ENCODE measurements at regions not wholly inside any gene's neighbourhood (a gene's known extent, or its start where the extent isn't known, plus 50 kb on each side); places are given as distances from the start of the nearest gene placed in this dataset.
"Not testable (repeated sequence)": the region's sequence is repeated elsewhere in the genome, so short reads cannot be mapped to it uniquely, and the experiment has no call there.

- Histone ChIP-seq H3K4me3 (ENCODE audit: low read depth in 1 of 2, low read length in 2 of 2) (no peak overlapping the region), H3K4me1 (ENCODE audit: insufficient read depth, low read length) (no peaks in the 10 kb centered on the region), H3K27me3 (ENCODE audit: control insufficient read depth in 1 of 2, insufficient read depth in 2 of 2, low read length in 2 of 2) (no peaks in the 10 kb centered on the region), H3K9me3 (ENCODE audit: low read length) (no peaks in the 10 kb centered on the region), H3K9ac (ENCODE audit: low read length) (no peak overlapping the region), H3K27ac (ENCODE audit: low read depth, low read length) (no peak overlapping the region), H3K36me3 (ENCODE audit: insufficient read depth, low read length) (no peaks in the 10 kb centered on the region)
Observed at GRCh38 chr2:193228276-193228675, 1033.5 kb upstream of the TMEFF2 start.

DNA sequence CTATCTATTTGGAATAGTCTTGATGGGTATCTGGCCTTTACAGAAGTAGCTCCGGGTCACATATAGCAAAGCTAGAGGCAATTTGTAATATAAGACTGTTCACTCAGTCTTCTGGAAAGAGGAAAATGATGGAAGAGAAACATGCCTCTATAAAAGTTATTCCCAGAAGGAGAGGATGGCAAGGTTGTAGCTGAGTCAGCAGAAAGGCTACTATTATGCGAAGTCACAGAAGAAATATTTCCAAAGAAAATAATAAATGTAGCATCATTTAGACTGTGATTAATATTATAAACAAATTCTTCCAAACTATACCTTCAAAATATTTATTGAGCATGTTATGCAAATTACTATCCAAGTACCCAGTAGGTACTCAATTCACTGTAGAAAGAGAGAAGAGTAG, 1027.7 kb upstream of the TMEFF2 start:
- no peaks in the 10 kb centered on the region for H3K9me3 ChIP-seq (ENCODE audit: low read length)
- no peak overlapping the region for H3K27ac ChIP-seq (ENCODE audit: low read depth, low read length)
- no peak overlapping the region for H3K9ac ChIP-seq (ENCODE audit: low read length)
- H3K36me3 ChIP-seq (ENCODE audit: insufficient read depth, low read length) = no peaks in the 10 kb centered on the region
- no peaks in the 10 kb centered on the region for H3K27me3 ChIP-seq (ENCODE audit: control insufficient read depth in 1 of 2, insufficient read depth in 2 of 2, low read length in 2 of 2)
- H3K4me3 ChIP-seq (ENCODE audit: low read depth in 1 of 2, low read length in 2 of 2) = no peak overlapping the region
- H3K4me1 ChIP-seq (ENCODE audit: insufficient read depth, low read length) = no peaks in the 10 kb centered on the region

DNA sequence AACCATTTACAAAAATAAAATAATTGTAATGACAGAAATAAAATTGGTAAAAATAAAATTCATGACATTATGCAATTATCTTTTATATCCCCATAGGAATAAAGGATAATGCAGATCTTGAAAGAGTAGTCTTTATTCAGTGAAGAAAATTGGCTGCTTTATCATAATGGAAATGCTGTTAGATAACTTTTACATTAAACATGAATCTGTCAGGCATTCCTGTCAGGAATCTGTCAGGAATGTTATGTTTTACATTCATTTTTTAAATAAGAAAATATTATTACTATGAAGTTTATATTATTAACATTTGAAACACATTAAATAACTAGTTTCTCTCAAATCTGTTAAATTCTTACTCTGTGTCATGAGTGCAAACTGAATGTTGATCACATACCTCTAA, 1024.7 kb upstream of the TMEFF2 start:
- no peaks in the 10 kb centered on the region for H3K4me1 ChIP-seq (ENCODE audit: insufficient read depth, low read length)

DNA sequence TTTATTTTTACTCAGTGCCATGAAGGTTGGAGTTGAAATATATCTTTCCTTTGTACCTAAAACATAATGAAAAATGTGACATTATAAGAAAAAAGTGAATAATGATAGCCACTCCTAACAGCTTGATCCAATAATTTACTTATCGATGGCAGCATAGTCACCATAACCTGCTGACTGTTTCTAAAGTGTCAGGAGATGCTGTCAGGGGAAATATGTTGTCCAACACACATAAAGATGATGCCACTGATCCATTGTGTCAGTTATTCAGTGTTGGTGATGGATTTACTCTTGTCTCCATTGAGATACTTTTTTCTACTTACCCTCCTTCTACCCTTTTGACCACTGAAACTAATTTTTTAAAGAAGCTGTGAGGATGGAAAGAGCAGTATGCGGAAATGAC, 1006.9 kb upstream of the TMEFF2 start:
- Histone ChIP-seq H3K9me3 (ENCODE audit: low read length) (no peaks in the 10 kb centered on the region), H3K27ac (ENCODE audit: low read depth, low read length) (no peak overlapping the region), H3K27me3 (ENCODE audit: control insufficient read depth in 1 of 2, insufficient read depth in 2 of 2, low read length in 2 of 2) (no peaks in the 10 kb centered on the region)

More for the DNA sequence above, 1024.7 kb upstream of the TMEFF2 start:
- H3K36me3 ChIP-seq (ENCODE audit: insufficient read depth, low read length) = no peaks in the 10 kb centered on the region
- H3K27me3 ChIP-seq (ENCODE audit: control insufficient read depth in 1 of 2, insufficient read depth in 2 of 2, low read length in 2 of 2) = no peaks in the 10 kb centered on the region
- no peaks in the 10 kb centered on the region for H3K9me3 ChIP-seq (ENCODE audit: low read length)
- H3K4me3 ChIP-seq (ENCODE audit: low read depth in 1 of 2, low read length in 2 of 2) = no peak overlapping the region
- H3K27ac ChIP-seq (ENCODE audit: low read depth, low read length) = no peak overlapping the region
- no peak overlapping the region for H3K9ac ChIP-seq (ENCODE audit: low read length)

GRCh38 chr2:193199322-193199721, 1004.6 kb upstream of the TMEFF2 start:
- no peaks in the 10 kb centered on the region for H3K4me1 ChIP-seq (ENCODE audit: insufficient read depth, low read length)

More for the DNA sequence above, 1006.9 kb upstream of the TMEFF2 start:
- no peaks in the 10 kb centered on the region for H3K4me1 ChIP-seq (ENCODE audit: insufficient read depth, low read length)
- no peak overlapping the region for H3K9ac ChIP-seq (ENCODE audit: low read length)
- H3K36me3 ChIP-seq (ENCODE audit: insufficient read depth, low read length) = no peaks in the 10 kb centered on the region
- H3K4me3 ChIP-seq (ENCODE audit: low read depth in 1 of 2, low read length in 2 of 2) = no peak overlapping the region

GRCh38 chr2:193187816-193188215, 993.1 kb upstream of the TMEFF2 start:
- Histone ChIP-seq H3K36me3 (ENCODE audit: insufficient read depth, low read length) (no peaks in the 10 kb centered on the region), H3K9ac (ENCODE audit: low read length) (no peak overlapping the region), H3K27ac (ENCODE audit: low read depth, low read length) (no peak overlapping the region), H3K9me3 (ENCODE audit: low read length) (no peaks in the 10 kb centered on the region), H3K27me3 (ENCODE audit: control insufficient read depth in 1 of 2, insufficient read depth in 2 of 2, low read length in 2 of 2) (no peaks in the 10 kb centered on the region), H3K4me3 (ENCODE audit: low read depth in 1 of 2, low read length in 2 of 2) (no peak overlapping the region), H3K4me1 (ENCODE audit: insufficient read depth, low read length) (peaks cover 7% of the 10 kb centered on the region)

More at GRCh38 chr2:193199322-193199721, 1004.6 kb upstream of the TMEFF2 start:
- Histone ChIP-seq H3K9ac (ENCODE audit: low read length) (no peak overlapping the region), H3K4me3 (ENCODE audit: low read depth in 1 of 2, low read length in 2 of 2) (no peak overlapping the region), H3K36me3 (ENCODE audit: insufficient read depth, low read length) (no peaks in the 10 kb centered on the region), H3K27me3 (ENCODE audit: control insufficient read depth in 1 of 2, insufficient read depth in 2 of 2, low read length in 2 of 2) (no peaks in the 10 kb centered on the region), H3K9me3 (ENCODE audit: low read length) (no peaks in the 10 kb centered on the region), H3K27ac (ENCODE audit: low read depth, low read length) (no peak overlapping the region)

DNA sequence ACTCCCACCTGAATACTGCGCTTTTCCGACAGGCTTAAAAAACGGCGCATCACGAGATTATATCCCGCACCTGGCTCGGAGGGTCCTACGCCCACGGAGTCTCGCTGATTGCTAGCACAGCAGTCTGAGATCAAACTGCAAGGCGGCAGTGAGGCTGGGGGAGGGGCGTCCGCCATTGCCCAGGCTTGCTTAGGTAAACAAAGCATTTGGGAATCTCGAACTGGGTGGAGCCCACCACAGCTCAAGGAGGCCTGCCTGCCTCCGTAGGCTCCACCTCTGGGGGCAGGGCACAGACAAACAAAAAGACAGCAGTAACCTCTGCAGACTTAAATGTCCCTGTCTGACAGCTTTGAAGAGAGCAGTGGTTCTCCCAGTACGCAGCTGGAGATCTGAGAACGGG, 976.2 kb upstream of the TMEFF2 start:
- not testable (repeated sequence) for H3K36me3 ChIP-seq (ENCODE audit: insufficient read depth, low read length); H3K9me3 ChIP-seq (ENCODE audit: low read length); H3K27me3 ChIP-seq (ENCODE audit: control insufficient read depth in 1 of 2, insufficient read depth in 2 of 2, low read length in 2 of 2); H3K9ac ChIP-seq (ENCODE audit: low read length); H3K27ac ChIP-seq (ENCODE audit: low read depth, low read length); H3K4me3 ChIP-seq (ENCODE audit: low read depth in 1 of 2, low read length in 2 of 2); H3K4me1 ChIP-seq (ENCODE audit: insufficient read depth, low read length)

- Histone ChIP-seq H3K4me3 (ENCODE audit: low read depth in 1 of 2, low read length in 2 of 2) (no peak overlapping the region), H3K9me3 (ENCODE audit: low read length) (no peaks in the 10 kb centered on the region), H3K27ac (ENCODE audit: low read depth, low read length) (no peak overlapping the region), H3K36me3 (ENCODE audit: insufficient read depth, low read length) (no peaks in the 10 kb centered on the region), H3K27me3 (ENCODE audit: control insufficient read depth in 1 of 2, insufficient read depth in 2 of 2, low read length in 2 of 2) (no peaks in the 10 kb centered on the region), H3K9ac (ENCODE audit: low read length) (no peak overlapping the region), H3K4me1 (ENCODE audit: insufficient read depth, low read length) (no peaks in the 10 kb centered on the region)
Observed at GRCh38 chr2:193156480-193156879, 961.7 kb upstream of the TMEFF2 start.

DNA sequence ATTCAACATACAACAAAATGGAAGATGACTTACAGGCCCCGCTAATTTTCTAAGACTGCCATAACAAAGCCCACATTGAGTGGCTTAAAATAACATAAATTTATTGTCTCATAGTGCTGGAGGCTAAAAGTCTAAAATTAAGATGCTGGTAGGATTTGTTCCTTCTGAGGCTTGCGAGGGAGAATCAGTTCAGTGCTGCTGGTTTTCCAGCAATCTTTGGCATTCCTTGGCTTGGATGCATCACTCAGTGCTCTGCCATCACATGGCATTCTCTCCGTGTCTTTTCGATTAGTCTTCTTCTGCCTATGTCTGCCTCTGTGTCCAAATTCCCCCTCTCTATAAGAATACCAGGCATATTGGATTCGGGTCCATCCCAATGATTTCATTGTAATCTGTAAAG, 959.3 kb upstream of the TMEFF2 start:
- Histone ChIP-seq H3K9me3 (ENCODE audit: low read length) (no peaks in the 10 kb centered on the region), H3K4me1 (ENCODE audit: insufficient read depth, low read length) (no peaks in the 10 kb centered on the region), H3K27ac (ENCODE audit: low read depth, low read length) (no peak overlapping the region), H3K36me3 (ENCODE audit: insufficient read depth, low read length) (no peaks in the 10 kb centered on the region), H3K4me3 (ENCODE audit: low read depth in 1 of 2, low read length in 2 of 2) (no peak overlapping the region), H3K27me3 (ENCODE audit: control insufficient read depth in 1 of 2, insufficient read depth in 2 of 2, low read length in 2 of 2) (no peaks in the 10 kb centered on the region), H3K9ac (ENCODE audit: low read length) (no peak overlapping the region)

DNA sequence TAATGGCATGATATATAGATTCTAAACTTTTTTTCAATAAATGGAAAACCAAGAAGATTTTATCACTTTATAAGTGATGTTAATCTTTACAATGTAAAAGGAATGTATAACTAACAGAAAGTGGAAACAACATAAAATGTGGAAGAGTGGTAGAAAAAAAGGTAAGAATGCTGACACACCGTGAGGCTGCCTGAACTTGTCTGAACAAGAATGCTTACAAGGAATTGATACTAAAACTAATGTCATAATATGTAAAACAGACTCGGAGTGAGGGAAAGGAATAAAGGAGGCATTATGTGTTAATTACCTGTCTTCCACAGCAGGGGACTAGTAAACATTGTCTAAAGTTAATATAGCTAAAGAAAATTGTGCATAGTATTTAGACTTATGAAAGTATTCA, 958.8 kb upstream of the TMEFF2 start:
- Histone ChIP-seq H3K4me1 (ENCODE audit: insufficient read depth, low read length) (no peaks in the 10 kb centered on the region), H3K27me3 (ENCODE audit: control insufficient read depth in 1 of 2, insufficient read depth in 2 of 2, low read length in 2 of 2) (no peaks in the 10 kb centered on the region)

GRCh38 chr2:193142467-193142866, 947.7 kb upstream of the TMEFF2 start:
- not testable (repeated sequence) for H3K9ac ChIP-seq (ENCODE audit: low read length); H3K27me3 ChIP-seq (ENCODE audit: control insufficient read depth in 1 of 2, insufficient read depth in 2 of 2, low read length in 2 of 2); H3K36me3 ChIP-seq (ENCODE audit: insufficient read depth, low read length); H3K4me3 ChIP-seq (ENCODE audit: low read depth in 1 of 2, low read length in 2 of 2); H3K27ac ChIP-seq (ENCODE audit: low read depth, low read length); H3K4me1 ChIP-seq (ENCODE audit: insufficient read depth, low read length); H3K9me3 ChIP-seq (ENCODE audit: low read length)

More for the DNA sequence above, 958.8 kb upstream of the TMEFF2 start:
- H3K9ac ChIP-seq (ENCODE audit: low read length) = no peak overlapping the region
- H3K27ac ChIP-seq (ENCODE audit: low read depth, low read length) = no peak overlapping the region
- H3K9me3 ChIP-seq (ENCODE audit: low read length) = no peaks in the 10 kb centered on the region
- H3K36me3 ChIP-seq (ENCODE audit: insufficient read depth, low read length) = no peaks in the 10 kb centered on the region
- H3K4me3 ChIP-seq (ENCODE audit: low read depth in 1 of 2, low read length in 2 of 2) = no peak overlapping the region

GRCh38 chr2:193141998-193142397, 947.3 kb upstream of the TMEFF2 start:
- no peaks in the 10 kb centered on the region for H3K36me3 ChIP-seq (ENCODE audit: insufficient read depth, low read length)
- H3K27ac ChIP-seq (ENCODE audit: low read depth, low read length) = no peak overlapping the region
- H3K9ac ChIP-seq (ENCODE audit: low read length) = no peak overlapping the region
- H3K4me1 ChIP-seq (ENCODE audit: insufficient read depth, low read length) = no peaks in the 10 kb centered on the region
- no peaks in the 10 kb centered on the region for H3K27me3 ChIP-seq (ENCODE audit: control insufficient read depth in 1 of 2, insufficient read depth in 2 of 2, low read length in 2 of 2)
- H3K9me3 ChIP-seq (ENCODE audit: low read length) = no peaks in the 10 kb centered on the region
- H3K4me3 ChIP-seq (ENCODE audit: low read depth in 1 of 2, low read length in 2 of 2) = no peak overlapping the region

Measured in muscle layer of colon (tissue), 2 donors.